ENCODE measurements at regions not wholly inside any gene's neighbourhood (a gene's known extent, or its start where the extent isn't known, plus 50 kb on each side); places are given as distances from the start of the nearest gene placed in this dataset.

DNA sequence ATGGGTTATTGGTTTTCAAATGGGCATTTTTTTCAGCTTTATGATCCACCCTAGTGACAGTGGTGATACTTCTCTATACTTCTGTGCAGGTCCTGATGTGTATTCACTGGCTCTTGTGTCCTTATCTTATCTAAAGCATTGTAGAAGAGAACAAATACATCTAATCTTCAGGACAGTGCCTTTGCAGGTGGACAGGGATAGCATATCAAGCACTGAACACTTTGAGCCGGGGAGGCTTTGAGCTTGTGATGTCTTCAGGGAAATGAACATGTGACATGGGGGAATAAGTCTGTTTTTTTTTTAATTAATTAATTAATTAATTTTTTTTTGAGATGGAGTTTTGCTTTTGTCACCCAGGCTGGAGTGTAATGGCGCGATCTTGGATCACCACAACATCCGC is 115.5 kb upstream of the KLF4 start:
- no peaks in the 10 kb centered on the region for H3K36me3 Mint-ChIP-seq (ENCODE audit: low read depth)

DNA sequence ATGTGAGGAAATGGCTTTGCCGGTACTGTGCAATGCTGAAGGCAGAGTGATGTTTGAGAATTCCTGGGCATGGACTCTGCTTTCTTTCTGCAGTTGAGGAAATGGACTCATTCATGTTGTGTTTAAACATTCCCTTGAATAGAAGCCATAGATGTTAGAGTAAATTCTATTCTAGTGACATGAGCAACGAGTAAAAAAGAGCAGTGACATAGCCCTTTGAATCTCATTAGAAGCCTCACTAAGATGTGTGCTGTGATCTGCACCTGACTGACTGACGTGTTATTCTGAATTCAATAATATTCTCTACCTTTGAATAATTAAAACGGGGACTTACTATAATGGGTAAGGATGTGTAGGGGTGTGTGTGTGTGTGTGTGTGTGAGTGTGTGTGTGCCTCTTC is 113.7 kb upstream of the KLF4 start:
- Mint-ChIP-seq H3K4me1 (ENCODE audit: low read depth) (no peaks in the 10 kb centered on the region), H3K4me3 (no peak overlapping the region), H3K36me3 (ENCODE audit: low read depth) (no peaks in the 10 kb centered on the region), H3K9me3 (no peaks in the 10 kb centered on the region), H3K27ac (no peak overlapping the region), H3K27me3 (ENCODE audit: low read depth) (no peaks in the 10 kb centered on the region)
- DNase-seq (ENCODE audit: low spot score): no peak

More for the DNA sequence above, 115.5 kb upstream of the KLF4 start:
- no peak overlapping the region for H3K27ac Mint-ChIP-seq
- H3K4me1 Mint-ChIP-seq (ENCODE audit: low read depth): no peaks in the 10 kb centered on the region
- DNase-seq (ENCODE audit: low spot score): no peak
- H3K27me3 Mint-ChIP-seq (ENCODE audit: low read depth): no peaks in the 10 kb centered on the region
- H3K9me3 Mint-ChIP-seq: no peaks in the 10 kb centered on the region
- no peak overlapping the region for H3K4me3 Mint-ChIP-seq

DNA sequence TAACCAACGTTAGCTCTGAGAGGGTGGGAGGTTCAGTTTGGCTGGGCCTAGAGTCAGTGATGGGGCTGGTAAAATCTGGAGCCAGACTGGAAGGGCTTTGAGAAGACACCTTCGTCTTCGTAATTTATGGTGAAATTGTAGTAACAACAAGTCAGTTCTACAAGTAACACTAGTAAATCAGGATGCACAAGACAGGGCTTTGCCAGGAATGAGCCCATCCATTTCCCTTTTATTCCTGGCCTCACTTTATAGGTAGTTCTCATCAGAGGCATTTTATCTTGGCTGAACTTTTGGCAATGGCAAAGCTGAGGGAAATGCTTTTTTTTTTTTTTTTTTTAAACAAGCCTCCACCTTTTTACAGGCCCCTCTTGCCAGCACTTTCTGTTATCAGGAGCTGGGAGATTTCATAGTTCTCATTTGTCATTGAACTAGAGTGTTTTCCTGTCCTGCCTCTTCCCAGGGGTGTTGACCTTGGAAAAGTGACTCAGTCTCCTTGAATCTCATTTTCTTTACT is 110.5 kb upstream of the KLF4 start:
- no peaks in the 10 kb centered on the region for H3K36me3 Mint-ChIP-seq (ENCODE audit: low read depth)
- H3K9me3 Mint-ChIP-seq: no peaks in the 10 kb centered on the region
- no peaks in the 10 kb centered on the region for H3K4me1 Mint-ChIP-seq (ENCODE audit: low read depth)
- no peak overlapping the region for H3K27ac Mint-ChIP-seq
- no peaks in the 10 kb centered on the region for H3K27me3 Mint-ChIP-seq (ENCODE audit: low read depth)
- DNase-seq (ENCODE audit: low spot score): no peak
- H3K4me3 Mint-ChIP-seq: no peak overlapping the region

DNA sequence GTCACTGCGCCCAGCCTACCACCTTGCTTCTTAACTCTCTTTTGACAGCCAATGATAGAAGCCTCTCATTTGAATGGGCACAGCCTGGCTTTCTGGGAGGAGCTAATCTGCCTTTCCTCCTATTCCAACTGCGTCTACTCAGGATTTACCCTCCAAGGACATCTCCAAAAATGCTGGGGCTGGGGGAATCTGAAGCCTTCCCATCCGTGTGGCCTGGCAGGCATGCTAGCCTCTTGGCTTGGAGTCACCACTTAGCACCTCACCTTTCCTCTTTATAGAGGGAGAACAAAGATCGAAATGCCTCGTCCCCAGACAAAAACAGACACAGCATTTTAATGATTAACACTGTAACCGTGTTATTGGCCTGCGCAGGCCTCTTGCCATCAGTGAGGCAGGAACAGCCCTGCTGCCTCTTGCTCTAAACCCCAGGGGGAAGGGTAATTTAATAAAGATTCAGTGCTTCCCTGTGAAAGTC is 108.2 kb upstream of the KLF4 start:
- Mint-ChIP-seq H3K4me3 (no peak overlapping the region), H3K9me3 (no peaks in the 10 kb centered on the region), H3K27me3 (ENCODE audit: low read depth) (no peaks in the 10 kb centered on the region), H3K36me3 (ENCODE audit: low read depth) (no peaks in the 10 kb centered on the region), H3K27ac (no peak overlapping the region), H3K4me1 (ENCODE audit: low read depth) (no peaks in the 10 kb centered on the region)
- no peak for DNase-seq (ENCODE audit: low spot score)

DNA sequence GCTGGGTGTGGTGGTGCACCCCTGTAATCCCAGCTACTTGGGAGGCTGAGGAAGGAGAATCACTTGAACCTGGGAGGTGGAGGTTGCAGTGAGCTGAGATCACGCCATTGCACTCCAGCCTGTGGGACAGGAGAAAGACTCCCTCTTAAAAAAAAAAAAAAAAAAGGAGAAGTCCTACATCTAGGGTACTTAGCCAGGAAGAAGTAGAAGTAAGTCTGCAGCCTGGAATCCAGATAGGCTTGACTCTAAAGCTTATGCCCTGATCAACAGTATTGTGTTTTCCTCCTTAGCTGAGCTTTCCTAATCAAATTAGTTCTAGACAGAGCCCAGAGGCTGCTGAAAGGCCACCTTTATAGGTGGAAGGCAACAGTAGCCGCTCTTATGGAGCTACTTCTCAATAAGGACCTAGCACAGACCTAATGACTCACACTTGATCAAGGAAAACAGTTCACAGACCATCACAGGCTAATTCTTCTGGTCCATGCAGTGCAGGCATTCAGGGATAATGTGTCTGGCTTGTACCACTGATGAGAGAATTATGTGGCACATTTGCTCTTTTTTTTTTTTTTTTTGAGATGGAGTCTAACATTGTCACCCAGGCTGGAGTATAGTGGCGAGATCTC is 105.5 kb upstream of the KLF4 start:
- Mint-ChIP-seq H3K9me3 (no peaks in the 10 kb centered on the region), H3K27me3 (ENCODE audit: low read depth) (no peaks in the 10 kb centered on the region), H3K4me1 (ENCODE audit: low read depth) (no peaks in the 10 kb centered on the region), H3K27ac (no peak overlapping the region), H3K4me3 (no peak overlapping the region), H3K36me3 (ENCODE audit: low read depth) (no peaks in the 10 kb centered on the region)
- no peak for DNase-seq (ENCODE audit: low spot score)

DNA sequence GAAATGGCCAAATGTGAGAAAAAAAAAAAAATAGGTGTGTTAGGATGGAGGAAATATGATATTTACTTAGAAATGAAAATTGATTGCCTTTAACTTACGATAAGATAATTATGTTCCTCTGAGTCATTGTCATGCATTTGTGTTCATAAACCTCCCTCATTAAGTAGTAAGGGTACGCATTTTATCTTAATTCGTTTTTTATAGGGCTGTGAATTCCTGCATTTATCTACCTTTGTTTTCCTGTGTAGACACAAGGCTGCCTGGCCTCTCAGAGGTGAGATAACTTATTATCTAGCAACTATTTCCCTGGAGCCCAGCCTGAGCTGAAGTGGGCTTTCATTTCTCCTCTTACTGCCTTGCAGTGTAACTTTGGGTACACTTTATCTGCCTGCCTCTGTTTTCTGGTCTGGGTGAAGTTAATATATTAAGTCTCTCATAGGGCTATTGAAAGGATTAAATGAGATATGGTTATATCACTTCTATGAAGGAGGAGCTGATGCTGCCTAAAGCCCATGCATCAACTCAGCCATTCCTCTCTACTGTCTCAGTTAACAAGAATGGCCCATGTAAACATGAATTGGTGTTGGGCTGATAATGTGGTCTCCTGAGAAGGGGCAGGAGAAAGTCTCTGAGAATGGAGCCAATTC is 103.8 kb upstream of the KLF4 start:
- no peak for DNase-seq (ENCODE audit: low spot score)
- H3K9me3 Mint-ChIP-seq: no peaks in the 10 kb centered on the region
- no peaks in the 10 kb centered on the region for H3K27me3 Mint-ChIP-seq (ENCODE audit: low read depth)
- H3K4me3 Mint-ChIP-seq: no peak overlapping the region
- no peaks in the 10 kb centered on the region for H3K36me3 Mint-ChIP-seq (ENCODE audit: low read depth)
- H3K27ac Mint-ChIP-seq: no peak overlapping the region
- H3K4me1 Mint-ChIP-seq (ENCODE audit: low read depth): no peaks in the 10 kb centered on the region

DNA sequence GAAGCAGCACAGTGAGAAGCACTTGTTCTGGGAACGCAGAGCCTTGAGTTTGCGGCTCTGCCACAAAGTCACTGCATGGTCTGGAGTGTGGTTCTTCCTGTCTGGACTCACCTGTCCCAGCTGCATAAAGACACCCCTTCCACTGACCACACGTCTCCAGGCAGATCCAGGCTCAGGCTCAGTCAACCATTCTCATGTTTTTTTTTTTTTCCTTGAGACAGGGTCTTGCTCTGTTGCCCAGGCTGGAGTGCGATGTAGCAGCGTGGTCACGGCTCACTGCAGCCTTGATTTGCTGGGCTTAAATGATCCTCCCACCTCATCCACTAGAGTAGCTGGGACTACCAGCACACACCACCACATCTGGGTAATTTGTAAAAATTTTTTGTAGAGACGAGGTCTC is 102.9 kb upstream of the KLF4 start:
- Mint-ChIP-seq H3K4me1 (ENCODE audit: low read depth) (no peaks in the 10 kb centered on the region), H3K27ac (no peak overlapping the region), H3K9me3 (no peaks in the 10 kb centered on the region), H3K36me3 (ENCODE audit: low read depth) (no peaks in the 10 kb centered on the region), H3K4me3 (no peak overlapping the region), H3K27me3 (ENCODE audit: low read depth) (no peaks in the 10 kb centered on the region)
- DNase-seq (ENCODE audit: low spot score): no peak

DNA sequence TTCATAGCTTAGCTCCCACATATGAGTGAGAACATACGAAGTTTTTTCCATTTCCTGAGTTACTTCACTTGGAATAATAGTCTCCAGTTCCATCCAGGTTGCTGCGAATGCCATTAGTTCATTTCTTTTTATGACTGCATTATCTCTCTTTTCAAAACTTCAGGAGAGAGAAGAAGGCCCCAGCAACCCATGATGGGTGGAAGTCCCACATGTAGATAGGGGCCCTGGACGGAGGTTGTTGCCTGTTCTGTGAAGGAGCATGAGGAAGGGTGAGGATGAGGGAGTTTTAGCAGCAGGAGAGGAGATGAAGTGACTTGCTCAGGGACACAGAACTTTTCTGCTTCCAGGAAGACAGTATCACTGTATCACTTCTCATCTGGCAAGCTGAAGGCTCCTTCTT is 102.2 kb upstream of the KLF4 start:
- no peak overlapping the region for H3K4me3 Mint-ChIP-seq

DNA sequence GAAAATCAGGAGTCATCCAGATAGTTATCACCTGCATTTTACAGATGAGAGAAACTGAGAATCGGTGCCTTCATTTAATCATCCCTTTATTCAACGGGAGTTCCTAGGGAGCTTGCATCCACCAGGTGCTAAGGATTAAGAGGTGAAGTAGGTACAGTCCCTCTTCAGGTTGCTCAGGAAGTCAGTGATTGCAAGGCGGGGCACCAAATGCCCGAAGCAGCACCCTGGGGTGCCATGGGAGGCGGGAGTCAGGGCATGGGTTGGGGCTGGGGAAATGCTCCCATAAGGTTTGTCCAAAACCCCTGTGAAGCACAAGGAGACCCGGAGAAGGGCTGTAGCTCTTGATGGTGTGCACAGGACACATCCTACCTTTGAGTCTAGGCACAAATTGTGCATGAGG is 98.8 kb upstream of the KLF4 start:
- Mint-ChIP-seq H3K27me3 (ENCODE audit: low read depth) (no peaks in the 10 kb centered on the region), H3K27ac (no peak overlapping the region), H3K4me1 (ENCODE audit: low read depth) (no peaks in the 10 kb centered on the region), H3K36me3 (ENCODE audit: low read depth) (no peaks in the 10 kb centered on the region), H3K9me3 (no peaks in the 10 kb centered on the region), H3K4me3 (no peak overlapping the region)
- DNase-seq (ENCODE audit: low spot score): no peak

More for the DNA sequence above, 102.2 kb upstream of the KLF4 start:
- Mint-ChIP-seq H3K9me3 (no peaks in the 10 kb centered on the region), H3K27ac (no peak overlapping the region), H3K36me3 (ENCODE audit: low read depth) (no peaks in the 10 kb centered on the region), H3K27me3 (ENCODE audit: low read depth) (no peaks in the 10 kb centered on the region), H3K4me1 (ENCODE audit: low read depth) (no peaks in the 10 kb centered on the region)
- no peak for DNase-seq (ENCODE audit: low spot score)

DNA sequence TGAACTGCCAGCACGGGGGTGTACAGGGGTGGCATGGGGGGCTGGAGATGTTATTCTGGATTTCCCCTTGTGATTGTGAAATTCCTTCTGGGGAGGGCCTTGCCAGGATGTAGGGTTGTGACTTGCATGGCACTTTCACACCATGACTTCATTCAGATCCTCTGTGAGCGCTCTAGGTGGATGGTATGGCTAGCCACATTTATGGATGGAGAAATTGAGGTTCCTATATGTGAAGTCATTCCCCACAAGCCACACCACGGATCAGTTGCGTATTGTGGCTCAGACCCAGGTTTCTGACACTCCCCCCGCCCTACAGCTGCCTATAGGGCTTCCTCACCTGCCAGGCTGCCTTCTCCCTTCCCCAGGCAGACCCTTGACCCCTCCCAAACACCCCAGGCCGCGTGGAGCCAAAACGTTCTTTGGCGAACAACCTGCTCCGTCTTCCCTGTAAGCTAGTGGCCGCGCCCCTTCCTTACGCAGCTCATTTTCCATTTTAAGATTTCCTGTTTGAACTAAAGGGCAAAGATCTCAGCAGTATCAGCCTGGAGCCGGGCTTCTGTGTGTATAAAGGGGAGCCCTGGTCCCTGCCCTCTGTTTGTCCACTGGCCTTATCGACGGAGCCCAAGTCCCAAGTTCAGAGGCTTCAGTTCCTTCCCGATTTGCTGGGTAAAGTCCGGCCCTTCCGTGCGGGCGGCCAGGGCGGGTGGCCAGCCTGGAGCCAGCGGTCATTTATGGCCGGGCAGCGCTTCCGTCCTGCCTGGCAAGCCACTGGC is 97.8 kb upstream of the KLF4 start:
- Mint-ChIP-seq H3K4me1 (ENCODE audit: low read depth) (no peaks in the 10 kb centered on the region), H3K27ac (no peak overlapping the region)

DNA sequence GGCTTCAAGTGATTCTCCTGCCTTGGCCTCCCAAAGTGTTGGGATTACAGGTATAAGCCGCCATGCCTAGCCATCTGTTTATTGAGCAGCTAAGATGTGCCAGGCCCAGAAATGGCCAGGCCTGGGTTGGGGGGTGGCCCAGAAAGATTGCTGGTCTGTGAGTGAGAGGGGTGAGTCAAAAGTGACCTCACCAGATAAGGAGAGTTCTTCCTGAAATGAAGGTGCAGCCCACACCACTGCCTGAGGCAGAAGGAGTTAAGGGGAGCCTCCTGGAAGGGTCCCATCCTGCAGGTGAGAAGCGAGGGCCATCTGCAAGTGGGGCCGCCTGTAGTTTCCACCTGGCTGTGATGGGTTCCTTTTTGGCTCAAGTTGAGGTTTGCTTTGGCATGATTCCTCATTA is 96.9 kb upstream of the KLF4 start:
- Mint-ChIP-seq H3K27ac (no peak overlapping the region), H3K9me3 (no peaks in the 10 kb centered on the region), H3K36me3 (ENCODE audit: low read depth) (no peaks in the 10 kb centered on the region), H3K4me1 (ENCODE audit: low read depth) (no peaks in the 10 kb centered on the region), H3K4me3 (no peak overlapping the region), H3K27me3 (ENCODE audit: low read depth) (no peaks in the 10 kb centered on the region)
- no peak for DNase-seq (ENCODE audit: low spot score)

More for the DNA sequence above, 97.8 kb upstream of the KLF4 start:
- Mint-ChIP-seq H3K4me3 (no peak overlapping the region), H3K27me3 (ENCODE audit: low read depth) (no peaks in the 10 kb centered on the region), H3K9me3 (no peaks in the 10 kb centered on the region), H3K36me3 (ENCODE audit: low read depth) (no peaks in the 10 kb centered on the region)
- no peak for DNase-seq (ENCODE audit: low spot score)

DNA sequence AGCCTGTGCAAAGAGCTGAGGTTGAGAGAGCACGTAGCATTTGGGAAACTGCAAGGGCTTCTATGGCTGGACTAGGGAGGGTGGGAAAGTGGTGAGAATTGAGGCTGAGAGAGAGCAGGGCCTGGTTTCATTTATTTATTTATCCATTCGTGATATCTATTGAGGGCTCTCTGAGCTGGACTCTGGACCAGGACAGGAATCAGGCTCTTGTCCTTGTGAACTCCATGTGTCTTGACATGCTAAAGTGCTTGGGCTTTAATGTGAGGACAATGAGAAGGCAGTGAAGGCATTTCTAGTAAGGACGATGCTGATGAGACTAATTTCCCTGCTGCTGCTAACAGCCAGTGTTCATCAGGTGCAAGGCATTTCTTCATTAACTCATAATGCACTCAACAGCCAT is 95.9 kb upstream of the KLF4 start:
- Mint-ChIP-seq H3K4me1 (ENCODE audit: low read depth) (no peaks in the 10 kb centered on the region), H3K9me3 (no peaks in the 10 kb centered on the region), H3K4me3 (no peak overlapping the region), H3K27me3 (ENCODE audit: low read depth) (no peaks in the 10 kb centered on the region), H3K27ac (no peak overlapping the region), H3K36me3 (ENCODE audit: low read depth) (no peaks in the 10 kb centered on the region)
- DNase-seq (ENCODE audit: low spot score): no peak

DNA sequence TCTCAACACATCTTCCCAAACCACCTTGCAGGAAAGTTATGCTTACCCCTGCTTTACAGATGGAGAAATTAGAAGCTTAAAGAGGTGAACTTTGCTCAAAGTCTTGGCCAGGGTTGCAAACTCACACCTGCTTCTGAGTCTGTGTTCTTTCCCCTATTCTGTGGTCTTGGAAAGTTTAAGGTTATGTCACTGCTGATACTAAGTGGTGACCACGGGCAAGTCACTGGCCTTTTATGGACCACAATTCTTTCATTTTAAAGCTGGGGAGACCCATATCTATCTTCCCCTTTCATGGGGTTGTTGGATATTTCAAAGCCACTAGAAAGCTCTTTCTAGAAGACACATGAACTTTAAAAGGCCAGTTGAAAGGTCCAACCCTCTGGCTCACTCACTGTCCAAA is 95.4 kb upstream of the KLF4 start:
- Mint-ChIP-seq H3K27me3 (ENCODE audit: low read depth) (no peaks in the 10 kb centered on the region), H3K9me3 (no peaks in the 10 kb centered on the region), H3K36me3 (ENCODE audit: low read depth) (no peaks in the 10 kb centered on the region), H3K4me3 (no peak overlapping the region), H3K27ac (no peak overlapping the region), H3K4me1 (ENCODE audit: low read depth) (no peaks in the 10 kb centered on the region)
- no peak for DNase-seq (ENCODE audit: low spot score)

DNA sequence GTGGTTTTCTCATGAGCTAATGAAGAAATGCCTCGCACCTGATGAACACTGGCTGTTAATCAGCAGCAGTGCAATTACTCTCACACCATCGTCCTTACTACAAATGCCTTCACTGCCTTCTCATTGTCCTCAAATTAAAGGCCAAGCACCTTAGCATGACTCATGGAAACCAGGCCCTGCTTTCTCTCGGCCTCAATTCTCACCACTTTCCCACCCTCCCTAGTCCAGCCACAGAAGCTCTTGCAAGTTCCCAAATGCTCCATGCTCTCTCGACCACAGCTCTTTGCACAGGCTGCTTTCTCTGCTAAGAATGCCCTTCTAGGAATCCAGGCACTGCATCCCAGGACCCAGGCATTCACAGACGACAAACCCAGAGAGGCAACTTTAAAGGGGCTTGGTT is 94.6 kb upstream of the KLF4 start:
- H3K36me3 Mint-ChIP-seq (ENCODE audit: low read depth): no peaks in the 10 kb centered on the region
- no peaks in the 10 kb centered on the region for H3K4me1 Mint-ChIP-seq (ENCODE audit: low read depth)
- no peak overlapping the region for H3K27ac Mint-ChIP-seq
- DNase-seq (ENCODE audit: low spot score): no peak
- H3K27me3 Mint-ChIP-seq (ENCODE audit: low read depth): no peaks in the 10 kb centered on the region
- no peak overlapping the region for H3K4me3 Mint-ChIP-seq
- H3K9me3 Mint-ChIP-seq: no peaks in the 10 kb centered on the region

All from T-helper 2 cell treated with Interferon-gamma antibody and Interleukin-4, amounts not matched to agents 5 μg/mL and 100 μg/mL, for 36 hours (primary cell).